ENCODE measurements at regions not wholly inside any gene's neighbourhood (a gene's known extent, or its start where the extent isn't known, plus 50 kb on each side); places are given as distances from the start of the nearest gene placed in this dataset.

DNA sequence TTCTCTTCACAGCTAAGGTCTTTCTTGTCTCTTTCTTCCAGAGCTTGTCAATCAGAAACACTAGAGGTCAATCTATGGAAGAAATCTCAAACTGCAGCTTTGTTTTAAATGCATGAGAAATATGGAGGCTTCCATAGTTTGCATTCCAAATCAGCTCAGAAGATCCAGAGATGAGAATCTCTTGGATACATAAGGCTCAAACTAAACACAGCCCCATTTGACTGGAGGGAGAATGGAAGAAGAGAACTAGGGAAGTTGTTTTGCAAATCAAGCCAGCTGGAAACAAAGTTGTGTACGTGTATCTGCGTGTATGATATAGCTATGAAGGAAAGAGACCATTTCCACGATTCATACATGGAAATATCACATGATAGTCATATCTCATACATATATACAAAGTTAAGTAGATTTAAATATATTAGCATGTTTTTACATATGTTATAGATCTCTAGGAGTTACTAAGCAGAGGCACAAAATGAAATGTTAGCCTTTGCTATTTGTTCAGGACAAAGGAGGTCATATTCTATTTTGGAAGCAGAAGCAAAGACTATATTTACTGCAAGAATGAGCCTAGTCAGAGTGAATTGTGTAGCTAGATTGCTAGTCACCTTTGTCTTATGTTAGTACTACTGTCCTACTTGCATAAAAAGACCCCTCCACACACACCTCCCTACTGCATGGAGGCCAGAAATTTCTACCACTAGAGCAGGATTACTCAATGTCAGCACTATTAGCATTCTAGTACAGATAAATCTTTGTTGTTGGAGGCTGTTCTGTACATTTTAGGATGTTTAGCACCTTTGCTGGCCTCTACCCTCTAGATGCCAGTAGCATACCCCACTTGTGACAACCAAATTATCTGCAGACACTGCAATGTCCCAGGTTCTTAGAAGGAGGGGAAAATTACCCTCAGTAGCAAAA, 303.5 kb upstream of the CHAC2 start:
- no peaks in the 10 kb centered on the region for H3K27me3 Mint-ChIP-seq
- no peaks in the 10 kb centered on the region for H3K9me3 Mint-ChIP-seq
- ATAC-seq, result no peak
- no peaks in the 10 kb centered on the region for H3K36me3 Mint-ChIP-seq
- no peak overlapping the region for H3K27ac Mint-ChIP-seq
- DNase-seq (ENCODE audit: low spot score), result no peak
- H3K4me3 Mint-ChIP-seq, result no peak overlapping the region
- no peaks in the 10 kb centered on the region for H3K4me1 Mint-ChIP-seq (ENCODE audit: low read depth in 2 of 2)

DNA sequence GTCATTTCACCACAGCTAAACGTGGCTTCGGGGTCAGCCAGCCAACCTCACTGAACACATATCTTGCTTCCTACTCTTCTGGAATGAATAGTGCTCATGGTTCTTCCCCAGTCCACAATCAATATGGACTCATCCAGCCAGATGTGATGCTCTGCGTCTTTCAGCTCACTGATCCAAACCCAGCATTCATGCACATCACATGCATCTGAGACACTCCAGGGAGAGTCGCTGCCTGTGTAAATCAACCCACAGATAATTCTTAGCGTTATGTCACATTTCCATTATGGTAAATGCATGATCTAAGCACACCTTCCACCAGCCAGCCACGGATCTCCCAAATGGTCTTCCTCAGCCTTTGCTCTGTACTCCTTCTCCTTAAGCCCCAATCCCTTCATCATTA, 306.7 kb upstream of the CHAC2 start:
- no peak overlapping the region for H3K4me3 Mint-ChIP-seq
- H3K4me1 Mint-ChIP-seq (ENCODE audit: low read depth in 2 of 2), result no peaks in the 10 kb centered on the region
- DNase-seq (ENCODE audit: low spot score) (no peak), ATAC-seq (no peak)
- H3K27ac Mint-ChIP-seq, result no peak overlapping the region
- H3K9me3 Mint-ChIP-seq, result peaks cover 4% of the 10 kb centered on the region
- no peaks in the 10 kb centered on the region for H3K27me3 Mint-ChIP-seq
- no peaks in the 10 kb centered on the region for H3K36me3 Mint-ChIP-seq

DNA sequence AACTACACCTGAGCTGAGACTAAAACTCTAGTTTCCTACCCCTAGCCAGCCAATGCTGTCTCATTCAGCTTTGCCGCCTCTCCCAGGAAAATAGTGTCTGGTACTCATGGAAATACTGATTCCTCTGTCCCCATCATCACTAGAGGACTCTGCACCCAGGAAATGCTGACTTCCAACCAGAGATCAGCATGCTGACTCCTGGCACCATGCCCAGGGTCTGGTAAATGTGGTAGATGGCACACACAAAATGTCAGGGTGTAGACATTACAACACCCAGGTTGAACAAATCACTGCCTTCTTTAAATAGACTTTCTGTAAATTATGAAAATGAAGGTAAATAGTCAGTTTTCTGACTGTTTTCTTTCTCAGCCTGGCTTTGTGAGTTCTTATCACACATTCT, 307.3 kb upstream of the CHAC2 start:
- ATAC-seq, result no peak
- no peak overlapping the region for H3K4me3 Mint-ChIP-seq
- H3K27ac Mint-ChIP-seq, result no peak overlapping the region
- no peaks in the 10 kb centered on the region for H3K27me3 Mint-ChIP-seq
- no peaks in the 10 kb centered on the region for H3K4me1 Mint-ChIP-seq (ENCODE audit: low read depth in 2 of 2)
- no peak for DNase-seq (ENCODE audit: low spot score)
- peaks cover 4% of the 10 kb centered on the region for H3K9me3 Mint-ChIP-seq
- H3K36me3 Mint-ChIP-seq, result no peaks in the 10 kb centered on the region

DNA sequence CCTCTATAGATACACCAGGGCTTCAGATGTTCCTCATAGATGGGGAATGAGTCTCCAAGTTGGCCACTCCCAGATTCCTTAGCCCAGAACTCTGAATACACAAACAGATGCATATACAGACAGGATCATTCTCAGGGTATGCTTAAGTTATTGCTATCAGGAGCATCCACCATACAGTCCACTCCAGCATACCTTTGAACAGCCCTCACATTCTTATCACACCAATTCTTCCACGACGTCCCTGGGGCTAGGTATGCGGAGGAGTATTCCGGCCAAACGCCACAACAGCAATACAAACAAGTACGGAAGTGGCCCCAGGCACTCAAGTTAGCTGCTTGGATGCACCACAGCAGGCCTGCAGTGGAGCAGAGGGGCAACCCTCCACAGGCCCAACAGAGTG, 312.5 kb upstream of the CHAC2 start:
- Mint-ChIP-seq H3K4me3 (no peak overlapping the region), H3K9me3 (peaks cover 4% of the 10 kb centered on the region), H3K36me3 (no peaks in the 10 kb centered on the region), H3K27me3 (no peaks in the 10 kb centered on the region), H3K4me1 (ENCODE audit: low read depth in 2 of 2) (no peaks in the 10 kb centered on the region), H3K27ac (no peak overlapping the region)
- no peak for DNase-seq (ENCODE audit: low spot score)
- ATAC-seq, result no peak

DNA sequence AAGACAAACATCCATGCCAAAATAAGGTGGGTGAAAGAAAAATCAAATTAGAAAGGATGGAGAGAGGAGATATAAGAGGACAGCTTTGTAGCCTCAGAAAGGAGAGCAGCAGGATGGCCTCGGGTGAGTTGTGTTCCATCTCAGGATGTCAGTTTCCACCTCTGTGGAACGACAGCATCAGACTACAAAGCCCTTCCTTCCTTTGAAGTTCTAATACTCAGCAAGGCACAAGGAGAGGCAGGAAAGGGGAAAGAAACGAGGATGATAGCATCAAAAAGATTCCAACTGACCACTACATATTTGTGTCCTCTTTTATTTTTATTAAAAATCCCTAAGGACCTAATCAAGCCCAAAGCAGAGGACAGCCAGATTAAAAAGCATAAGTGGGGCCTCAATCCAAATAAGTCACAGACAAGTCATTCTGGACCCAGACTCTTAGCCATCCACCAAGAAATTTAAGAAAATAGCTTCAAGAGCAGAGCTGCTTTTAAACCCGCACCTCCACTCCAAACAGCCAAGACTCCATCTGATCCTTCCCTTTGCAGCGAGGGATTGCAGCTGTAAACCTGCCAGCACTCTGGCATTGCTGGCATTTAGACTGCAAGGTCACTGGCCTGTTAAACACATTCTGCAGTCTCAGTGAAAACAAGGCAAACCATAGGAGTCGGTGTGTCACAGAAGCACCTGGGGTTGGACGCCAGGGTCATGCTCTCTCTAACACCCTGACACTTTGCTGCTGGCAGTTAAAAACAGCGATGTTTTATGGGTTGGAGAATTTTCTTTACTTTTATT, 314.5 kb upstream of the CHAC2 start:
- Mint-ChIP-seq H3K27ac (no peak overlapping the region), H3K4me3 (no peak overlapping the region), H3K4me1 (ENCODE audit: low read depth in 2 of 2) (no peaks in the 10 kb centered on the region), H3K36me3 (no peaks in the 10 kb centered on the region), H3K27me3 (no peaks in the 10 kb centered on the region), H3K9me3 (peaks cover 4% of the 10 kb centered on the region)
- ATAC-seq (no peak), DNase-seq (ENCODE audit: low spot score) (no peak)

DNA sequence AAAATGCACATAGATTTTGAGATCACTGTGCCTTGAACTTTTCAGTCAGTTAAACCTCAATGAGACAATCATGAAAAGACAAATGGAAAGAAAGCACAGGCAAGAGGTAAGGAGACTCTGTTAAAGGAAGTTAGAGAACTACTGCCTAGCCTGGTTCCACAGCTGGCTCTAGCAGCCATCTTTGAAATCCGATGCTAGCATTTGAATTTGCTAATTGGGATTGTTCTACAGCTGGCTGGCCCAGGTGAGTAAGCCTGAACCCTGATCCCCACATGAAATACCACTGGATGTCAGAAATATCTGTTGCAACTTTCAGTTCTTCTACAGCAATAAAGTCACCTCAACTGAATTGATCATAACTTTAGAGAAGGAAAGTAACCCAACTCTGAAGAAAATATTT, 315.2 kb upstream of the CHAC2 start:
- H3K27ac Mint-ChIP-seq, result no peak overlapping the region
- no peaks in the 10 kb centered on the region for H3K36me3 Mint-ChIP-seq
- H3K4me3 Mint-ChIP-seq, result no peak overlapping the region
- ATAC-seq (no peak), DNase-seq (ENCODE audit: low spot score) (no peak)
- H3K9me3 Mint-ChIP-seq, result no peaks in the 10 kb centered on the region
- H3K27me3 Mint-ChIP-seq, result no peaks in the 10 kb centered on the region
- H3K4me1 Mint-ChIP-seq (ENCODE audit: low read depth in 2 of 2), result no peaks in the 10 kb centered on the region

DNA sequence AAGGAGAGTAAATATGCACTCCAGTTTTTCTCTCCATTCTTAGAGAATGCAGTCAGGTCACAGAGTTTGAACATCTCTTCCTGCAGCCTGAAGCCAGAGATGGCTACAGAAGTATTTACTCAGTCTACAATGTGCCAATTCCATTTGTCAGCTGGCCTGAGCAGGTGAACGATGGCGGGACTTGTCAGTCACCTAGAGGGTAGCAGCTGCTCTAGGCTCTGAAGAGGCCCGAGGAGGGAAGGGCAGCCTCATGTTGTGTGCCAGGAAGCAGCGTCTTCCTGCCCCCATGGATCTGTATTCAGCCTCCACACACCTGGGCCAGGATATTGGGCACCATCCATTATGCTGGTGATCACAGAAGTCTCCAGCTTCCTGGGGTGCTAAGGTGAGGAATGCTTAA, 316.7 kb upstream of the CHAC2 start:
- H3K36me3 Mint-ChIP-seq, result no peaks in the 10 kb centered on the region
- H3K9me3 Mint-ChIP-seq, result no peaks in the 10 kb centered on the region
- DNase-seq (ENCODE audit: low spot score), result no peak
- no peaks in the 10 kb centered on the region for H3K27me3 Mint-ChIP-seq
- no peak overlapping the region for H3K27ac Mint-ChIP-seq
- no peak for ATAC-seq
- no peak overlapping the region for H3K4me3 Mint-ChIP-seq
- no peaks in the 10 kb centered on the region for H3K4me1 Mint-ChIP-seq (ENCODE audit: low read depth in 2 of 2)

DNA sequence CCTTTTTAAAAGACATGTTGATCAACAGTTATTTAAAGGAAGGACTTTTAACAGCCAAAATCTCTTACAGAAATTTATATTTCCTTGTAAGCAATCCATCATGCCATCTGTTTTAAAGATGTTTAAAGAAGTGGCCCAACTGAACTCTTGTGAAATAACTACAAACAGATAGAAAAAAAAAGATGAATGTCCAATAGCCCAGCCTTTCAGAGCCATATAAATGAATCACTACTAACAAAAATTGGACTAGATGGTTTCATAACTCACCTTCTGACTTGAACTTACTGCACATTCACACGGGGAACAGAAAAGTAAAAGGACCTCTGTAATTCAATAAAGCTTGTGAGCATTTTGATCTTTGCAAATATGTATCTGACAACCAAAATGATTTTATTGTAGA, 319.0 kb upstream of the CHAC2 start:
- Mint-ChIP-seq H3K4me1 (ENCODE audit: low read depth in 2 of 2) (no peaks in the 10 kb centered on the region), H3K27ac (no peak overlapping the region)
- ATAC-seq, result no peak

DNA sequence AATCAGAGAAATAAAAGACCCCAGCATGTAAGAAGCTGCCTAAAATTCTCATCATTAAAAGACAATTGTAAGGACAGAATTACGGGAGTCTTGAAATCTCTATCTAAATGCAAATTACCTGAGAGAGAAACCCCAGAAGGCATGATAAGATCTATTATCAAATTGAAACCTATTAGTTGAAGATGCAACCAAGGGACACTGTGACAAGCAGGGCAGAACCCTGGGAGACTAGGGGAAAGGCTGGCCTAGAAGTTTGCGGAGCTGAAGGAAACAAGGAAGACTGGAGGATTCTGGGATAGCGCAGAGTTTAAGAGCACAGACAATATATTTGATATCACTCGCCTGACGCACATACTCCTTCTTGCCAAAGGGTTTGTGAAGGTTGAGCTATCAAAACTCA, 319.5 kb upstream of the CHAC2 start:
- no peak for ATAC-seq
- H3K36me3 Mint-ChIP-seq, result no peaks in the 10 kb centered on the region
- no peak overlapping the region for H3K27ac Mint-ChIP-seq
- H3K4me1 Mint-ChIP-seq (ENCODE audit: low read depth in 2 of 2), result no peaks in the 10 kb centered on the region
- DNase-seq (ENCODE audit: low spot score), result no peak
- peaks cover 4% of the 10 kb centered on the region for H3K9me3 Mint-ChIP-seq
- peaks cover 0 to 3% of the 10 kb centered on the region in 2 donors for H3K27me3 Mint-ChIP-seq
- H3K4me3 Mint-ChIP-seq, result no peak overlapping the region

More for the DNA sequence above, 319.0 kb upstream of the CHAC2 start:
- H3K9me3 Mint-ChIP-seq, result peaks cover 4% of the 10 kb centered on the region
- peaks cover 0 to 3% of the 10 kb centered on the region in 2 donors for H3K27me3 Mint-ChIP-seq
- no peaks in the 10 kb centered on the region for H3K36me3 Mint-ChIP-seq
- no peak for DNase-seq (ENCODE audit: low spot score)
- no peak overlapping the region for H3K4me3 Mint-ChIP-seq

DNA sequence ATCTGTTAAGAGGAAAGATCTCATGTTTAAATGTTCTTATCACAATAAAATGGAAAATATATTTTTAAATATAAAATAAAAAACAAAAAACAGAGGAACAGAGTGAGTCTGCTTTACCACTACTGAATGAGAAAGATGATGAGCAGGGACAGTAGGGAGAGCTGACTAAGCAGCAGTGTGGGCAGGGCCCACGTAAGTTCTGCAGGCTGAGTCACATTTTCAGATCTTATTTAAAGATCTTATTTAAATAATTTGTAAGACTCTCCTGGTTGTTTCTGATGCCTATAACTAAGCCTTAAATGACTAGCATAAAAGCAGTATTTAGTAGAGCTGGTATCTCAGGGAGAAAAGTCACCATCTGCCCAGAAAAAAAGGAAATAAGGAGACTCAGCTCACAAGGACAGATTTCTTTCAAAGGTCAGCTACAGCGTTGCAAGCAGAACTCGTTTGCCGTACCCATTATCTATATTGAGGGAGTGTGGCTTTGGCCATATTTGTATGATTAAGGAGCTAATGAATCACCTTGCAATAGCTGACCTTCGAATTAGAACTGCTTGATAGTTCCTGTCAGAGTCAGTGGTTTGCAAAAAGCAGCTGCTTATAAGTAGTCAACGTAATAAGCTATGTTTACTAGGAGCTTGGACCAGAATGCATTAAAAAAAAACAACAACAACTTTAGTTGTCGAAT, 322.1 kb upstream of the CHAC2 start:
- DNase-seq (ENCODE audit: low spot score) (no peak), ATAC-seq (no peak)
- Mint-ChIP-seq H3K27ac (no peak overlapping the region), H3K27me3 (peaks cover 0 to 3% of the 10 kb centered on the region in 2 donors), H3K36me3 (no peaks in the 10 kb centered on the region), H3K9me3 (peaks cover 4% of the 10 kb centered on the region), H3K4me1 (ENCODE audit: low read depth in 2 of 2) (no peaks in the 10 kb centered on the region), H3K4me3 (no peak overlapping the region)

DNA sequence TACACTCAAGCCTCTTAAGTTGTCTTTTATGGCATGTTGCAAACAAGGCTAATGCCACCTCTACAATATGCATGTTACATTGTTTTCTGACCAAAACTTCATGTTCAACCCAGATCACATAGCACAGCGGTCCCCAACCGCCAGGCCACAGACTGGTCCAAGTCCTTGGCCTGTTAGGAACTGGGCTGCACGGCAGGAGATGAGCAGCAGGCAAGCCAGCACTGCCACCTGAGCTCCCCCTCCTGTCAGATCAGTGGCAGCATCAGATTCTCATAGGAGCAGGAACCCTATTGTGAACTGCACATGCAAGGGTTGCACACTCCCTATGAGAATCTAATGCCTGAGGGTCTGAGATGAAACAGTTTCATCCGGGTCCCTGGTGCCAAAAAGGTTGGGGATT, 324.8 kb upstream of the CHAC2 start:
- Mint-ChIP-seq H3K4me3 (no peak overlapping the region), H3K9me3 (peaks cover 4% of the 10 kb centered on the region), H3K4me1 (ENCODE audit: low read depth in 2 of 2) (no peaks in the 10 kb centered on the region), H3K27ac (no peak overlapping the region), H3K36me3 (no peaks in the 10 kb centered on the region), H3K27me3 (peaks cover 0 to 3% of the 10 kb centered on the region in 2 donors)
- ATAC-seq, result no peak
- no peak for DNase-seq (ENCODE audit: low spot score)

DNA sequence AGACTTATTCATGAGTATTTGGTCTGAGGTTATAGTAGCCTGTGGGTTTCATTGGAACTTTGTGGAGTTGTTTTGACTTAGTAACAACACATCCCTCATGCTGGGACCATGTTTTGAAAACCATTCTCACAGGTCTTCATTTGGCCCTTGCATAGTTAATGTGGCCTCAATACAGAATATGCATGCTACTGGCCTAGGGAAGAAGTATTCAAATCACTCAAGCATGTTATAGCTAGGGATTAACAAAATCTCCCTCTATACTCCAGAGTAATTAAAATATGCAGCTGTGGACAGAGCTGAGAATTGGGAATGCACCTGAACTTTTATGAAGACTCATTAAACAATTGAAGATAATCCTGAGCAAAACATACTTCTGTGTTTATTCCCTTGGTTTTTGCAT, 325.5 kb upstream of the CHAC2 start:
- Mint-ChIP-seq H3K4me1 (ENCODE audit: low read depth in 2 of 2) (no peaks in the 10 kb centered on the region), H3K27me3 (peaks cover 0 to 3% of the 10 kb centered on the region in 2 donors), H3K4me3 (no peak overlapping the region), H3K36me3 (no peaks in the 10 kb centered on the region), H3K27ac (no peak overlapping the region), H3K9me3 (peaks cover 4% of the 10 kb centered on the region)
- no peak for ATAC-seq
- no peak for DNase-seq (ENCODE audit: low spot score)

DNA sequence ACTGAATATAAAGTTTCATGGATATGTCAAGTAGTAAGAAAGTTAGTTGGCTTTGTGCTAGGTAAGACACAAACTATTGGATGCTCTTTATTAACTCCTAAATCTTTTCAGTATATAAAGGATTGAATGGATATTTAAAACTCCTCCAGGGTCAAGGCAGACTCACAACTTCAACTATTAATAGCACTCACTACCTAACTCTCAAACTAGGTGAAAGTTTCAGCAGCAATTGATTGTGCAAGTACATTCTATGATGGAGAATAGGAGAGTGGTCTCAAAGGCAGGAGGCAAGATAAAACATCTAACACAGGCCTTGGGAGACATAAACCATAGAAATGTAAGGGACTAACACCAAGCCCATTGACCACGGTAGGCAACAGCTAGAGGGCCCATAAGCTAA, 328.9 kb upstream of the CHAC2 start:
- H3K4me3 Mint-ChIP-seq, result no peak overlapping the region
- H3K27me3 Mint-ChIP-seq, result no peaks in the 10 kb centered on the region
- peaks cover 6% of the 10 kb centered on the region for H3K9me3 Mint-ChIP-seq
- no peak for ATAC-seq
- DNase-seq (ENCODE audit: low spot score), result no peak
- no peak overlapping the region for H3K27ac Mint-ChIP-seq
- no peaks in the 10 kb centered on the region for H3K36me3 Mint-ChIP-seq
- H3K4me1 Mint-ChIP-seq (ENCODE audit: low read depth in 2 of 2), result no peaks in the 10 kb centered on the region

DNA sequence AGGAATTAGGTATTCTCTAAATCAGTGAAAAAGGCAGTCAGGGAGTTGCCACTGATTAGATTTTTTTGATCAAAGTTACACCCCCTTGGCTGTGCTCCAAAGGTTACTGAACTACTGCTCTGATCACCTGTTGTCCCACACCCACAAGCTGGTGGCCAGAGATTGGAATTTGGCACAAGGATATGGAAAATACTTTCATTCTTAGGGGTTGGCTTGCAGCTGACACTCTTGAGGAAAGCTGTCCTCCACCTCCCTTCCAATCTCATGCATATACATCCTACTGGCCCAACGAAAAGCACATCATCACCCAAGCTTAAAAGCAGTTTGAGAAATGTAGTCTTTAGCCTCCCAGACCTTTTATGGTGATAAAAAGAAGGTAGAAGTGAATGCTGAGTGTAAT, 329.5 kb upstream of the CHAC2 start:
- DNase-seq (ENCODE audit: low spot score) (no peak), ATAC-seq (no peak)
- Mint-ChIP-seq H3K4me3 (no peak overlapping the region), H3K4me1 (ENCODE audit: low read depth in 2 of 2) (no peaks in the 10 kb centered on the region), H3K9me3 (peaks cover 6% of the 10 kb centered on the region), H3K27ac (no peak overlapping the region), H3K27me3 (no peaks in the 10 kb centered on the region), H3K36me3 (no peaks in the 10 kb centered on the region)

All from natural killer cell treated with Interleukin-12 subunit alpha and Interleukin-12 subunit beta and Interleukin-15 and Interleukin-18, amount 100 ng/mL, for 72 hours (primary cell).